HEK293 (cell line): ENCODE measurements at regions not wholly inside any gene's neighbourhood (a gene's known extent, or its start where the extent isn't known, plus 50 kb on each side); places are given as distances from the start of the nearest gene placed in this dataset.

Experiments used
- CTCF ChIA-PET: fragments of 350-600 bp; formaldehyde crosslinking; extraction: SDS; loops from one replicate; lab custom pipeline; 2021; ENCODE audit warnings: antibody characterized with exemption; lab: Yijun Ruan, JAX
- POLR2A ChIA-PET: fragments of 300-600 bp; formaldehyde crosslinking; extraction: SDS; loops from one replicate; lab custom pipeline; 2020; ENCODE audit warnings: antibody characterized with exemption, inconsistent platforms; lab: Yijun Ruan, JAX
- H3K27ac ChIP-seq: fragments of 200-500 bp; sonication (Bioruptor generic); 2 replicates; pipeline ENCODE4 v1.5.1; 2014; ENCODE audit warnings: low read depth, low read length, control low read depth, inconsistent platforms; ENCODE audit errors: extremely low read depth
- H3K36me3 ChIP-seq, 2 experiments: fragments of 200-500 bp in 1 of 2; sonication (Bioruptor generic) in 1 of 2; 1 replicate in 1 of 2; 2 replicates in 1 of 2; pipeline ENCODE4 v1.5.1; 2014 to 2017; ENCODE audit warnings: inconsistent platforms in 2 of 2, low read length in 2 of 2; ENCODE audit not compliant: control insufficient read depth in 2 of 2, insufficient read depth in 1 of 2
- H3K4me1 ChIP-seq: fragments of 200-500 bp; sonication (Bioruptor generic); 2 replicates; pipeline ENCODE4 v1.5.1; 2014; ENCODE audit warnings: mild to moderate bottlenecking, low read length, inconsistent platforms; ENCODE audit not compliant: control insufficient read depth, insufficient read depth
- H3K4me3 ChIP-seq: 2 replicates; pipeline ENCODE4 v1.5.1; 2011; ENCODE audit warnings: low read depth, mild to moderate bottlenecking, control low read depth, low read length, moderate library complexity
- H3K9me3 ChIP-seq: fragments of 200-500 bp; sonication (Bioruptor generic); 2 replicates; pipeline ENCODE4 v1.5.1; 2014; ENCODE audit warnings: low read depth, low read length, inconsistent platforms; ENCODE audit not compliant: control insufficient read depth, insufficient read depth
- EGR2 ChIP-seq: fragments of 450-650 bp; formaldehyde crosslinking; IDR thresholded peaks from 2 replicates; pipeline ENCODE4 v1.5.1; 2016; ENCODE audit warnings: low read depth, missing biosample characterization, missing genetic modification characterization
- FEZF1 ChIP-seq: fragments of 450-650 bp; formaldehyde crosslinking; IDR thresholded peaks from 2 replicates; pipeline ENCODE4 v1.5.1; 2016; ENCODE audit warnings: missing biosample characterization, missing genetic modification characterization
- HOXA7 ChIP-seq: sonication (generic); formaldehyde crosslinking; IDR thresholded peaks from 2 replicates; pipeline ENCODE4 v1.8.1; 2022; ENCODE audit warnings: missing genetic modification reagents, borderline replicate concordance
- MZF1 ChIP-seq: fragments of 450-650 bp; formaldehyde crosslinking; IDR thresholded peaks from 2 replicates; pipeline ENCODE4 v1.5.1; 2017; ENCODE audit warnings: missing biosample characterization, missing genetic modification characterization, borderline replicate concordance
- SCRT1 ChIP-seq: fragments of 450-650 bp; formaldehyde crosslinking; IDR thresholded peaks from 2 replicates; pipeline ENCODE4 v1.5.1; 2016; ENCODE audit warnings: missing biosample characterization, missing genetic modification characterization, borderline replicate concordance
- ZFP41 ChIP-seq: fragments of 450-650 bp; formaldehyde crosslinking; IDR thresholded peaks from 2 replicates; pipeline ENCODE4 v1.5.1; 2016; ENCODE audit warnings: missing biosample characterization, missing genetic modification characterization, borderline replicate concordance
- ZNF155 ChIP-seq: fragments of 450-650 bp; formaldehyde crosslinking; IDR thresholded peaks from 2 replicates; pipeline ENCODE4 v1.5.1; 2016; ENCODE audit warnings: missing biosample characterization, missing genetic modification characterization
- ZNF157 ChIP-seq: fragments of 450-650 bp; formaldehyde crosslinking; IDR thresholded peaks from 2 replicates; pipeline ENCODE4 v1.5.1; 2016; ENCODE audit warnings: missing biosample characterization, missing genetic modification characterization
- ZNF19 ChIP-seq: fragments of 450-650 bp; formaldehyde crosslinking; IDR thresholded peaks from 2 replicates; pipeline ENCODE4; 2016; ENCODE audit warnings: missing biosample characterization, missing genetic modification characterization, low read depth
- ZNF37A ChIP-seq: fragments of 450-650 bp; IDR thresholded peaks from 2 replicates; pipeline ENCODE4 v1.5.1; 2018; ENCODE audit warnings: missing biosample characterization, missing genetic modification characterization
- ZNF48 ChIP-seq: fragments of 450-650 bp; formaldehyde crosslinking; IDR thresholded peaks from 2 replicates; pipeline ENCODE4 v1.5.1; 2016; ENCODE audit warnings: missing biosample characterization, missing genetic modification characterization
- ZNF514 ChIP-seq: fragments of 450-650 bp; formaldehyde crosslinking; IDR thresholded peaks from 2 replicates; pipeline ENCODE4 v1.5.1; 2016; ENCODE audit warnings: missing biosample characterization, missing genetic modification characterization
- ZNF561 ChIP-seq: fragments of 450-650 bp; IDR thresholded peaks from 2 replicates; pipeline ENCODE4 v1.5.1; 2018; ENCODE audit warnings: missing biosample characterization, missing genetic modification characterization, borderline replicate concordance
- ZNF677 ChIP-seq: fragments of 450-650 bp; IDR thresholded peaks from 2 replicates; pipeline ENCODE4 v1.5.0; 2018; ENCODE audit warnings: missing biosample characterization, mild to moderate bottlenecking, missing genetic modification characterization, moderate library complexity
- ZNF701 ChIP-seq: fragments of 450-650 bp; formaldehyde crosslinking; IDR thresholded peaks from 2 replicates; pipeline ENCODE4 v1.5.1; 2016; ENCODE audit warnings: missing biosample characterization, missing genetic modification characterization
- ZNF768 ChIP-seq: fragments of 450-650 bp; formaldehyde crosslinking; IDR thresholded peaks from 2 replicates; pipeline ENCODE4 v1.5.1; 2018; ENCODE audit warnings: missing biosample characterization, mild to moderate bottlenecking, missing genetic modification characterization
- TF ChIP-seq, protein P1 (sequence below): fragments of 450-650 bp; formaldehyde crosslinking; IDR thresholded peaks from 2 replicates; pipeline ENCODE4 v1.5.1; 2017; ENCODE audit warnings: missing biosample characterization, missing genetic modification characterization
- TF ChIP-seq, protein P2 (sequence below): fragments of 450-650 bp; formaldehyde crosslinking; IDR thresholded peaks from 2 replicates; pipeline ENCODE4; 2016; ENCODE audit warnings: missing biosample characterization, missing genetic modification characterization
- TF ChIP-seq, protein P3 (sequence below): fragments of 450-650 bp; formaldehyde crosslinking; IDR thresholded peaks from 2 replicates; pipeline ENCODE4 v1.5.1; 2016; ENCODE audit warnings: missing biosample characterization, missing genetic modification characterization, low read depth
- TF ChIP-seq, protein P4 (sequence below): fragments of 450-650 bp; formaldehyde crosslinking; IDR thresholded peaks from 2 replicates; pipeline ENCODE4 v1.5.1; 2016; ENCODE audit warnings: missing biosample characterization, missing genetic modification characterization

DNA sequence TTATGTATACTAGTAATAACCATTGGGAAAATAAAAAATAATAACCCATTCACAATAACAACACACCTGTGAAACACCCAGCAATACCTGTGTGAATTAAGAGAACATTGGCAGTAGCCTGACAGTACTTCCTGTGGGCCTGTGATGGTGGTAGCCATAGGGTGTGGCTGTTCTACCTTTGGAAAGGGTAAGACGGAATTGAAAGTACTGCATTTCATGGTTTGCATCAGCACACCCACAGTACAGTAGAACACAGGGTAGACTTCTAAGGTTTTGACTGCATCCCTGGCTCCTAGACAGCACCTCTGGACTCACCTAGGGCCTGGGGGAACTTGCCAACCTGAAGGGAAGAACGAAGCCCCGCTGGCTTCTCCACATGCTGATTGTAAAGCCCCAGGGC is 279.8 kb downstream of the HTR1B start:
- Histone ChIP-seq H3K4me1 (no peaks in the 10 kb centered on the region), H3K9me3 (no peaks in the 10 kb centered on the region; the same call in 1 of the 2 replicates), H3K27ac (no peak overlapping the region), H3K4me3 (no peak overlapping the region), H3K36me3 (no peaks in the 10 kb centered on the region)
- TF ChIP-seq ZNF19: no peak
- TF ChIP-seq ZNF514 (tag by site-specific recombination): no peak
- TF ChIP-seq HOXA7 (CRISPR knock-in tag): no peak
- no peak for TF ChIP-seq MZF1 (tag by site-specific recombination)
- TF ChIP-seq ZNF701 (tag by site-specific recombination): no peak
- TF ChIP-seq FEZF1: no peak
- no peak for TF ChIP-seq ZNF157
- no peak for TF ChIP-seq ZNF677 (tag by site-specific recombination)
- TF ChIP-seq, protein P1, sequence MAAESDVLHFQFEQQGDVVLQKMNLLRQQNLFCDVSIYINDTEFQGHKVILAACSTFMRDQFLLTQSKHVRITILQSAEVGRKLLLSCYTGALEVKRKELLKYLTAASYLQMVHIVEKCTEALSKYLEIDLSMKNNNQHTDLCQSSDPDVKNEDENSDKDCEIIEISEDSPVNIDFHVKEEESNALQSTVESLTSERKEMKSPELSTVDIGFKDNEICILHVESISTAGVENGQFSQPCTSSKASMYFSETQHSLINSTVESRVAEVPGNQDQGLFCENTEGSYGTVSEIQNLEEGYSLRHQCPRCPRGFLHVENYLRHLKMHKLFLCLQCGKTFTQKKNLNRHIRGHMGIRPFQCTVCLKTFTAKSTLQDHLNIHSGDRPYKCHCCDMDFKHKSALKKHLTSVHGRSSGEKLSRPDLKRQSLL: no peak
- no peak for TF ChIP-seq SCRT1
- TF ChIP-seq EGR2 (tag by site-specific recombination): no peak
- TF ChIP-seq ZNF37A (tag by site-specific recombination): no peak
- TF ChIP-seq, protein P2, sequence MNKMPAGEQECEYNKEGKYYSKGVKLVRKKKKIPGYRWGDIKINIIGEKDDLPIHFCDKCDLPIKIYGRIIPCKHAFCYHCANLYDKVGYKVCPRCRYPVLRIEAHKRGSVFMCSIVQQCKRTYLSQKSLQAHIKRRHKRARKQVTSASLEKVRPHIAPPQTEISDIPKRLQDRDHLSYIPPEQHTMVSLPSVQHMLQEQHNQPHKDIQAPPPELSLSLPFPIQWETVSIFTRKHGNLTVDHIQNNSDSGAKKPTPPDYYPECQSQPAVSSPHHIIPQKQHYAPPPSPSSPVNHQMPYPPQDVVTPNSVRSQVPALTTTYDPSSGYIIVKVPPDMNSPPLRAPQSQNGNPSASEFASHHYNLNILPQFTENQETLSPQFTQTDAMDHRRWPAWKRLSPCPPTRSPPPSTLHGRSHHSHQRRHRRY (tag by site-specific recombination): no peak
- no peak for TF ChIP-seq ZFP41 (tag by site-specific recombination)
- no peak for TF ChIP-seq ZNF48 (tag by site-specific recombination)
- CTCF ChIA-PET: no interaction called here
- POLR2A ChIA-PET: no interaction called here

DNA sequence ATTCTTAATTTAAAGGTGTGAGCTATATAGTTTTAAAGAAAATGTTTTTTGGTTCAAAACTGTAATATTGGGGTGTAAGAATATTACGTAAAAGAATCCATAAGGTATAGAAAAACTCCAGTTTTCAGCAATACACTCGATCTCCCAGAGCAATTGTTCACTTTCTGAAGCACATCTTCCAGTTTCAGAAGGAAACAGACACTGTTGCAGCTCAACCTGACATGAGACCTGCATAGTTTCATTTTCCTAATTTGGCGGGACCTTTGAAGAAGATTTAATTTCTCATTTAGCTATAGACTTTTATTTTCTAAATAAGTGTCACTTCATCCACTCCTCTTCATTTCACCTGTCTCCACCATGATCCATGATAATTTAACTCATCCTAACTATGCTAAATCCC is 281.5 kb downstream of the HTR1B start:
- H3K4me1 ChIP-seq: no peaks in the 10 kb centered on the region
- CTCF ChIA-PET: no interaction called here

More for the DNA sequence above, 281.5 kb downstream of the HTR1B start:
- TF ChIP-seq ZNF561 (tag by site-specific recombination) (no peak), ZNF155 (tag by site-specific recombination) (no peak), ZNF768 (tag by site-specific recombination) (no peak)
- TF ChIP-seq, protein P3, sequence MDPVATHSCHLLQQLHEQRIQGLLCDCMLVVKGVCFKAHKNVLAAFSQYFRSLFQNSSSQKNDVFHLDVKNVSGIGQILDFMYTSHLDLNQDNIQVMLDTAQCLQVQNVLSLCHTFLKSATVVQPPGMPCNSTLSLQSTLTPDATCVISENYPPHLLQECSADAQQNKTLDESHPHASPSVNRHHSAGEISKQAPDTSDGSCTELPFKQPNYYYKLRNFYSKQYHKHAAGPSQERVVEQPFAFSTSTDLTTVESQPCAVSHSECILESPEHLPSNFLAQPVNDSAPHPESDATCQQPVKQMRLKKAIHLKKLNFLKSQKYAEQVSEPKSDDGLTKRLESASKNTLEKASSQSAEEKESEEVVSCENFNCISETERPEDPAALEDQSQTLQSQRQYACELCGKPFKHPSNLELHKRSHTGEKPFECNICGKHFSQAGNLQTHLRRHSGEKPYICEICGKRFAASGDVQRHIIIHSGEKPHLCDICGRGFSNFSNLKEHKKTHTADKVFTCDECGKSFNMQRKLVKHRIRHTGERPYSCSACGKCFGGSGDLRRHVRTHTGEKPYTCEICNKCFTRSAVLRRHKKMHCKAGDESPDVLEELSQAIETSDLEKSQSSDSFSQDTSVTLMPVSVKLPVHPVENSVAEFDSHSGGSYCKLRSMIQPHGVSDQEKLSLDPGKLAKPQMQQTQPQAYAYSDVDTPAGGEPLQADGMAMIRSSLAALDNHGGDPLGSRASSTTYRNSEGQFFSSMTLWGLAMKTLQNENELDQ (tag by site-specific recombination): no peak
- TF ChIP-seq, protein P4, sequence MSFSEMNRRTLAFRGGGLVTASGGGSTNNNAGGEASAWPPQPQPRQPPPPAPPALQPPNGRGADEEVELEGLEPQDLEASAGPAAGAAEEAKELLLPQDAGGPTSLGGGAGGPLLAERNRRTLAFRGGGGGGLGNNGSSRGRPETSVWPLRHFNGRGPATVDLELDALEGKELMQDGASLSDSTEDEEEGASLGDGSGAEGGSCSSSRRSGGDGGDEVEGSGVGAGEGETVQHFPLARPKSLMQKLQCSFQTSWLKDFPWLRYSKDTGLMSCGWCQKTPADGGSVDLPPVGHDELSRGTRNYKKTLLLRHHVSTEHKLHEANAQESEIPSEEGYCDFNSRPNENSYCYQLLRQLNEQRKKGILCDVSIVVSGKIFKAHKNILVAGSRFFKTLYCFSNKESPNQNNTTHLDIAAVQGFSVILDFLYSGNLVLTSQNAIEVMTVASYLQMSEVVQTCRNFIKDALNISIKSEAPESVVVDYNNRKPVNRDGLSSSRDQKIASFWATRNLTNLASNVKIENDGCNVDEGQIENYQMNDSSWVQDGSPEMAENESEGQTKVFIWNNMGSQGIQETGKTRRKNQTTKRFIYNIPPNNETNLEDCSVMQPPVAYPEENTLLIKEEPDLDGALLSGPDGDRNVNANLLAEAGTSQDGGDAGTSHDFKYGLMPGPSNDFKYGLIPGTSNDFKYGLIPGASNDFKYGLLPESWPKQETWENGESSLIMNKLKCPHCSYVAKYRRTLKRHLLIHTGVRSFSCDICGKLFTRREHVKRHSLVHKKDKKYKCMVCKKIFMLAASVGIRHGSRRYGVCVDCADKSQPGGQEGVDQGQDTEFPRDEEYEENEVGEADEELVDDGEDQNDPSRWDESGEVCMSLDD (tag by site-specific recombination): no peak
- POLR2A ChIA-PET: no interaction called here
- Histone ChIP-seq H3K36me3 (no peaks in the 10 kb centered on the region), H3K27ac (no peak overlapping the region), H3K9me3 (no peaks in the 10 kb centered on the region; the same call in 1 of the 2 replicates), H3K4me3 (no peak overlapping the region)
